ENCODE measurements at regions not wholly inside any gene's neighbourhood (a gene's known extent, or its start where the extent isn't known, plus 50 kb on each side); places are given as distances from the start of the nearest gene placed in this dataset.

DNA sequence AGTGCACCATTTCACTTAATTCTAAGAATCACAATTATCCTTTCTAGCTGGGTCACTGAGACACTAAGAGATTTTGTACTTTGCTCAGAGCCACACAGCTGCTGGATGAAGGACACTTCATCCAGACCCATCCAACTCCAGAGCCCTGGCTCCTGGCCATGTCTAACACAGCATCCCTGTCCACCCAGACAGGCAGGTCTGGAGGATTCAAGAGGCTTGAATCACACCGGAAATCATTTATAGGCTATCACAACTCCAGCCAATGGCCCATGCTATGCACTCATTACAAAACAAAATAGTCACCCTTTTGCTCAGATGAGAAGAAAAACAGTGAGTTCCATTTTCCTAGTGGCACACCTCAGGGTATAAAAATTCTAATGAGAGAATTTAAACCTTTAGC is 198.2 kb upstream of the LMCD1 start:
- Histone ChIP-seq H3K27me3 (replicated peaks; ENCODE audit: insufficient read depth) (no peaks in the 10 kb centered on the region), H3K27ac (no peak overlapping the region), H3K9ac (no peak overlapping the region), H3K79me2 (ENCODE audit: insufficient read depth) (no peaks in the 10 kb centered on the region), H3K4me2 (ENCODE audit: unreplicated experiment) (no peak overlapping the region), H3K36me3 (ENCODE audit: low read depth) (no peaks in the 10 kb centered on the region), H3K4me3 (no peak overlapping the region), H3F3A (ENCODE audit: insufficient read depth) (no peaks in the 10 kb centered on the region), H4K20me1 (ENCODE audit: insufficient read depth) (no peaks in the 10 kb centered on the region), H3K9me2 (ENCODE audit: insufficient read depth) (no peaks in the 10 kb centered on the region), H2AFZ (no peak overlapping the region), H3K4me1 (ENCODE audit: insufficient read depth) (no peaks in the 10 kb centered on the region; the same call in 1 of the 2 replicates), H3K9me3 (ENCODE audit: low read depth) (peaks cover under 1% of the 10 kb centered on the region)
- peak; percentile 25 for DNase-seq
- in situ Hi-C loops (cut with MboI): no loop called here
- 54 to 83% methylated on average over 1 of the region's 1 CpG for WGBS, 2 experiments (ENCODE audit: low coverage in 1 of 2, low lambda C conversion rate in 2 of 2, missing lambda C conversion rate in 2 of 2)
- TF ChIP-seq EZH2phosphoT487 (IDR thresholded peaks at IDR 0.05; ENCODE audit: insufficient read depth, low read depth) (no peak), EZH2 (IDR thresholded peaks at IDR 0.05; ENCODE audit: insufficient read depth, poor library complexity, severe bottlenecking) (no peak)

DNA sequence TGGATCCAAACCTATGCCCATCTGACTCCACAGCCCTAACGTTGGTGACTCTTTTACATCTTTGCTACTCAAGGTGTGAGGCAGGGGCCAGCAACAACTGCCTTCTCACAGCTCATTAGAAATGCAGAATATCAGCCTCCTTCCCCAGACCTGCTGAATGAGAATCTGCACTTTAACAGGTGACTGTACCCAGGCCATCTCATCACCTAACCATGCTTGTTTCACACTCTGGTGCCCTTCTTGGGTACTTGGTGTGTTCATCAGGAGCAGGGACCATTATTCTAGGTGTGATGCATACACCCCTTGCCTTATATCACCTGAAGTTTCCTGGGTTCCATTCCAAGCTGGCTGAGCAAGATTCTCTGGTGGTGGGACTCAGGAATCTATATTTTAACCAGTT is 196.3 kb upstream of the LMCD1 start:
- Histone ChIP-seq H3K27ac (no peak overlapping the region), H3K36me3 (ENCODE audit: low read depth) (no peaks in the 10 kb centered on the region), H3K9me3 (ENCODE audit: low read depth) (peaks cover 3% of the 10 kb centered on the region), H3F3A (ENCODE audit: insufficient read depth) (no peaks in the 10 kb centered on the region), H3K27me3 (replicated peaks; ENCODE audit: insufficient read depth) (no peaks in the 10 kb centered on the region), H3K9ac (no peak overlapping the region), H4K20me1 (ENCODE audit: insufficient read depth) (no peaks in the 10 kb centered on the region), H3K79me2 (ENCODE audit: insufficient read depth) (no peaks in the 10 kb centered on the region), H3K4me1 (ENCODE audit: insufficient read depth) (no peaks in the 10 kb centered on the region; the same call in 1 of the 2 replicates), H3K4me2 (ENCODE audit: unreplicated experiment) (no peak overlapping the region), H3K4me3 (no peak overlapping the region), H3K9me2 (ENCODE audit: insufficient read depth) (no peaks in the 10 kb centered on the region), H2AFZ (no peak overlapping the region)
- in situ Hi-C loops (cut with MboI): no loop called here
- DNase-seq: no peak
- 17 to 41% methylated on average over 1 of the region's 1 CpG for WGBS, 2 experiments (ENCODE audit: low coverage in 1 of 2, low lambda C conversion rate in 2 of 2, missing lambda C conversion rate in 2 of 2)
- TF ChIP-seq EZH2 (IDR thresholded peaks at IDR 0.05; ENCODE audit: insufficient read depth, poor library complexity, severe bottlenecking) (no peak), EZH2phosphoT487 (IDR thresholded peaks at IDR 0.05; ENCODE audit: insufficient read depth, low read depth) (no peak)

DNA sequence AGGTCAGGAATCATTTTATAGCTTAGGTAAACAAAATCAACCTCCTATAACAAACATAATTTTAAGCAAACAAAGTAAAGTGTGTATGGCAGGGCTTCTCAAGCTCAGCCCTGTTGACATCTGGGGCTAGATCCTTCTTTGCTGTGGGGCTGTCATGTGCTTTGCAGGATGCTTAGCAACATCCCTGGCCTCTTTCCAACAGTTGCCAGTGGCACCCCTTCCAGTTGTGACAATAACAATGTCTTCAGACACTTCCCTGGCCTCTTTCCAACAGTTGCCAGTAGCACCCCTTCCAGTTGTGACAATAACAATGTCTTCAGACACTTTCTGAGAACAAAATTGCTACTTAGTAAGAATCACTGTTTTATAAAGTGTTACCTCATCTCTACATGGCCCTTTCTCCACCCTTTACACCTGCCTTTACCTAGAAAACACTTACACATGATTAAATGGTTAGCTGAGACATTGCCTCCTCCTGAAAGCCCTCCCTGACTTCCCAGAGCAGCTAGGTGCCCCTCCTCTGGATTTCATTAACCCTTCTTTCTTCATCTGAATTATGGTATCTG is 194.0 kb upstream of the LMCD1 start:
- TF ChIP-seq EZH2 (IDR thresholded peaks at IDR 0.05; ENCODE audit: insufficient read depth, poor library complexity, severe bottlenecking): no peak
- no peak for TF ChIP-seq EZH2phosphoT487 (IDR thresholded peaks at IDR 0.05; ENCODE audit: insufficient read depth, low read depth)
- H3K27ac ChIP-seq: no peak overlapping the region
- peaks cover 3% of the 10 kb centered on the region for H3K9me3 ChIP-seq (ENCODE audit: low read depth)
- in situ Hi-C loops (cut with MboI): no loop called here
- no peak for DNase-seq
- no peaks in the 10 kb centered on the region for H3K79me2 ChIP-seq (ENCODE audit: insufficient read depth)
- H3K4me1 ChIP-seq (ENCODE audit: insufficient read depth): no peaks in the 10 kb centered on the region; the same call in 1 of the 2 replicates
- H3K9me2 ChIP-seq (ENCODE audit: insufficient read depth): no peaks in the 10 kb centered on the region
- no peak overlapping the region for H2AFZ ChIP-seq
- H3F3A ChIP-seq (ENCODE audit: insufficient read depth): no peaks in the 10 kb centered on the region
- no peak overlapping the region for H3K4me2 ChIP-seq (ENCODE audit: unreplicated experiment)
- H3K9ac ChIP-seq: no peak overlapping the region
- H3K4me3 ChIP-seq: no peak overlapping the region
- no peaks in the 10 kb centered on the region for H3K36me3 ChIP-seq (ENCODE audit: low read depth)
- no peaks in the 10 kb centered on the region for H4K20me1 ChIP-seq (ENCODE audit: insufficient read depth)
- H3K27me3 ChIP-seq (replicated peaks; ENCODE audit: insufficient read depth): no peaks in the 10 kb centered on the region

DNA sequence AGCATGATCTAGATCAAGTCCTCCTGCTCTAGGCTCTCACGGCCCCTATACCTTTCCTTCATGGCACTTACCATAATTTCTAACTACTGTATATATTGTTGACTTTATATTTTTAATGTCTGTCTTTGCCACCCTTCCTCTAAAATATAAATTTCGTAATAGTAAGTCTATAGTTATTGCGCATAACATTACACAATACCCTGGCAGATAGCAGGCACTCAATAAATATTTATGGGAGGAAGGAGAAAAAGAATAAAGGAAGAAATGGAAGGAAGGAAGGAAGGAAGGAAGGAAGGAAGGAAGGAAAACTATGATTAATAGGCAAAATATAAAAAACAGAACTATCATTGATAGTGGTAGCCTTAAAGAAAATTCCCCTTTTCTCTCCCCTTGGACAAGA is 190.3 kb upstream of the LMCD1 start:
- H3K27me3 ChIP-seq (replicated peaks; ENCODE audit: insufficient read depth): no peaks in the 10 kb centered on the region

DNA sequence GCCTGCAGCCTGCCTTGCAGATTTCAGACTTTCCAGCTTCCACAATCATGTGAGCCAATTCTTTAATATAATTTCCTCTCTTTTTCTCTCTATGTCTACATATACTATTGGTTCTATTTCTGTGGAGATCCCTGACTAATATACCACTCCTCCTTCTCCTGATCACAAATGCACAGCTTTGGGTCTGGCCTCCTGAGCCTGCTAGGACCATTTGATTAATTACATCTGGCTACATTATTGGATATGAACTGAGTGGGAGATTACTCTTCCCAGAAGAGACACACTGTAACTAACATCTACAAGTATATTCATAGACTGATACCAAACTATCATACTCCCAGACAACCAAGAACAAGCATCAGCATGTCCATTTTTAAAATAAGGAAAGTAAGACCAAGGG is 188.9 kb upstream of the LMCD1 start:
- no peak for DNase-seq

More for the DNA sequence above, 190.3 kb upstream of the LMCD1 start:
- TF ChIP-seq EZH2phosphoT487 (IDR thresholded peaks at IDR 0.05; ENCODE audit: insufficient read depth, low read depth) (no peak), EZH2 (IDR thresholded peaks at IDR 0.05; ENCODE audit: insufficient read depth, poor library complexity, severe bottlenecking) (no peak)
- Histone ChIP-seq H2AFZ (no peak overlapping the region), H3F3A (ENCODE audit: insufficient read depth) (no peaks in the 10 kb centered on the region), H3K4me3 (no peak overlapping the region), H3K9me2 (ENCODE audit: insufficient read depth) (no peaks in the 10 kb centered on the region), H3K27ac (no peak overlapping the region), H3K36me3 (ENCODE audit: low read depth) (no peaks in the 10 kb centered on the region), H4K20me1 (ENCODE audit: insufficient read depth) (no peaks in the 10 kb centered on the region), H3K4me2 (ENCODE audit: unreplicated experiment) (no peak overlapping the region), H3K79me2 (ENCODE audit: insufficient read depth) (no peaks in the 10 kb centered on the region), H3K4me1 (ENCODE audit: insufficient read depth) (no peaks in the 10 kb centered on the region), H3K9ac (no peak overlapping the region), H3K9me3 (ENCODE audit: low read depth) (peaks cover 3% of the 10 kb centered on the region)
- WGBS, 2 experiments (ENCODE audit: low coverage in 1 of 2, low lambda C conversion rate in 2 of 2, missing lambda C conversion rate in 2 of 2): 83 to 87% methylated on average over 3 of the region's 3 CpGs
- in situ Hi-C loops (cut with MboI): no loop called here
- DNase-seq: no peak

More for the DNA sequence above, 188.9 kb upstream of the LMCD1 start:
- no peak overlapping the region for H3K27ac ChIP-seq
- in situ Hi-C loops (cut with MboI): no loop called here
- TF ChIP-seq EZH2phosphoT487 (IDR thresholded peaks at IDR 0.05; ENCODE audit: insufficient read depth, low read depth) (no peak), EZH2 (IDR thresholded peaks at IDR 0.05; ENCODE audit: insufficient read depth, poor library complexity, severe bottlenecking) (no peak)
- peaks cover 3% of the 10 kb centered on the region for H3K9me3 ChIP-seq (ENCODE audit: low read depth)
- no peaks in the 10 kb centered on the region for H3F3A ChIP-seq (ENCODE audit: insufficient read depth)
- peaks cover 3% of the 10 kb centered on the region for H3K4me1 ChIP-seq (ENCODE audit: insufficient read depth)
- H3K9ac ChIP-seq: no peak overlapping the region
- no peaks in the 10 kb centered on the region for H3K27me3 ChIP-seq (replicated peaks; ENCODE audit: insufficient read depth)
- H3K79me2 ChIP-seq (ENCODE audit: insufficient read depth): no peaks in the 10 kb centered on the region
- H3K4me2 ChIP-seq (ENCODE audit: unreplicated experiment): no peak overlapping the region
- no peaks in the 10 kb centered on the region for H4K20me1 ChIP-seq (ENCODE audit: insufficient read depth)
- no peaks in the 10 kb centered on the region for H3K9me2 ChIP-seq (ENCODE audit: insufficient read depth)
- H2AFZ ChIP-seq: no peak overlapping the region
- H3K36me3 ChIP-seq (ENCODE audit: low read depth): no peaks in the 10 kb centered on the region
- H3K4me3 ChIP-seq: no peak overlapping the region

Data from GM23248 (cell line).